Adrenal gland (tissue), 2 donors: ENCODE measurements at regions not wholly inside any gene's neighbourhood (a gene's known extent, or its start where the extent isn't known, plus 50 kb on each side); places are given as distances from the start of the nearest gene placed in this dataset.

Experiments used
- small RNA-seq, 2 donors: library from RNA; depleted of rRNA; stranded (forward); fragments of <200 nt; gene quantifications; one replicate each; pipeline ENCODE3, GENCODE V24; 2016

Small RNA genes lying in the stretch of these regions (small RNA-seq; reads per million reads assigned to genes)
- gene RF00019: 0 reads per million in 2 donors
